GM12878 (cell line): ENCODE measurements at regions not wholly inside any gene's neighbourhood (a gene's known extent, or its start where the extent isn't known, plus 50 kb on each side); places are given as distances from the start of the nearest gene placed in this dataset.
A peak's percentile ranks its signal among the peaks of the same experiment; 100 is the strongest.

Source experiments
- ATAC-seq: fragments of 200-7000 bp; cut with Tn5 transposase; 3 replicates; pipeline ENCODE4 v1.9.1; 2020; ENCODE audit warnings: mild to moderate bottlenecking, moderate library complexity
- BruUV-seq: library from RNA; stranded (reverse); fragments of 400-500 nt; replicated peaks from 2 replicates; lab custom pipeline; 2021; lab: Mats Ljungman, UMichigan
- CTCF ChIA-PET: fragments of 300-600 bp; sonication (Branson Sonifier 250); formaldehyde crosslinking; extraction: SDS; loops from one replicate; lab custom pipeline; 2021; ENCODE audit warnings: inconsistent platforms; lab: Yijun Ruan, JAX
- POLR2A ChIA-PET: fragments of 350-600 bp; formaldehyde crosslinking; extraction: SDS; loops from one replicate; lab custom pipeline; 2021; ENCODE audit warnings: inconsistent platforms; lab: Charles Lee
- RAD21 ChIA-PET: fragments of 300-600 bp; sonication (Branson Sonifier 250); formaldehyde crosslinking; loops from one replicate; lab custom pipeline; 2023; ENCODE audit warnings: antibody characterized with exemption; ENCODE audit not compliant: unreplicated experiment; lab: Charles Lee
- SMC1A ChIA-PET: fragments of 300-600 bp; sonication (Branson Sonifier 250); formaldehyde crosslinking; loops from one replicate; lab custom pipeline; 2023; ENCODE audit not compliant: unreplicated experiment, uncharacterized antibody; lab: Charles Lee
- DNase-seq: peaks from one replicate; pipeline ENCODE4 v3.0.0-alpha.2; 2011; ENCODE audit warnings: low read depth, low spot score
- FAIRE-seq: peaks from 3 replicates; lab custom pipeline; 2011; peaks lifted over from hg19 to GRCh38; lab: Jason Lieb, UNC
- H2AFZ ChIP-seq: 2 replicates; pipeline ENCODE4 v1.6.0; 2011; ENCODE audit warnings: low read depth, low read length, control low read depth; ENCODE audit not compliant: control insufficient read depth
- H3K27ac ChIP-seq: 2 replicates; pipeline ENCODE4 v1.5.1; 2011; ENCODE audit warnings: control low read depth; ENCODE audit not compliant: control insufficient read depth, insufficient read depth
- H3K27me3 ChIP-seq, 2 experiments: replicated peaks in 1 of 2; 2 replicates each; pipeline versions ENCODE4 v1.6.0 to v1.6.1; 2011; ENCODE audit warnings: low read length in 1 of 2; ENCODE audit not compliant: control insufficient read depth in 2 of 2, insufficient read depth in 2 of 2
- H3K36me3 ChIP-seq, 2 experiments: 2 replicates each; pipeline ENCODE4 v1.5.1; 2011; ENCODE audit warnings: low read length in 1 of 2; ENCODE audit not compliant: control insufficient read depth in 2 of 2, insufficient read depth in 2 of 2
- H3K4me1 ChIP-seq: 2 replicates; pipeline ENCODE4 v1.6.1; 2011; ENCODE audit warnings: mild to moderate bottlenecking, low read length, moderate library complexity, mixed read lengths; ENCODE audit not compliant: control insufficient read depth, insufficient read depth
- H3K4me2 ChIP-seq: 2 replicates; pipeline ENCODE4 v1.6.0; 2011; ENCODE audit warnings: control low read depth; ENCODE audit not compliant: control insufficient read depth, insufficient read depth
- H3K4me3 ChIP-seq: fragments of 200-600 bp; sonication (generic); 2 replicates; pipeline ENCODE4 v1.5.1; 2016
- H3K79me2 ChIP-seq: 2 replicates; pipeline ENCODE4 v1.6.0; 2011; ENCODE audit warnings: low read length; ENCODE audit not compliant: control insufficient read depth, insufficient read depth
- H3K9ac ChIP-seq: 2 replicates; pipeline ENCODE4 v1.8.0; 2011; ENCODE audit warnings: low read length, control low read depth, mixed read lengths; ENCODE audit not compliant: control insufficient read depth, insufficient read depth
- H3K9me3 ChIP-seq: replicated peaks from 3 replicates; pipeline ENCODE4 v1.5.1; 2011; ENCODE audit warnings: mild to moderate bottlenecking, low read length; ENCODE audit not compliant: control insufficient read depth, insufficient read depth
- H4K20me1 ChIP-seq: 2 replicates; pipeline ENCODE4 v1.6.0; 2011; ENCODE audit not compliant: control insufficient read depth, insufficient read depth
- BHLHE40 ChIP-seq, 2 experiments: fragments of 450-650 bp in 1 of 2; IDR thresholded peaks; 2 replicates each; pipeline ENCODE4 v1.6.1; 2011 to 2017; ENCODE audit warnings: low read depth in 2 of 2, borderline replicate concordance in 1 of 2, improper control_type of control experiment in 1 of 2, low read length in 1 of 2, mild to moderate bottlenecking in 1 of 2
- CEBPB ChIP-seq, 2 experiments: fragments of 150-350 bp in 1 of 2; IDR thresholded peaks; 2 replicates each; pipeline ENCODE4 v1.6.1; 2012 to 2014; ENCODE audit warnings: low read depth in 2 of 2, low read length in 2 of 2, borderline replicate concordance in 1 of 2, inconsistent platforms in 1 of 2
- DPF2 ChIP-seq: fragments of 450-650 bp; IDR thresholded peaks from 2 replicates; pipeline ENCODE4 v1.6.1; 2017; ENCODE audit warnings: mild to moderate bottlenecking
- EED ChIP-seq: sonication (generic); IDR thresholded peaks from 2 replicates; pipeline ENCODE4 v1.6.1; 2016; ENCODE audit warnings: antibody characterized with exemption, low read depth
- HDAC6 ChIP-seq: fragments of 200-600 bp; sonication (generic); IDR thresholded peaks from one replicate; pipeline ENCODE4 v1.8.0; 2017; ENCODE audit warnings: antibody characterized with exemption; ENCODE audit not compliant: unreplicated experiment
- IKZF2 ChIP-seq, 2 experiments: fragments of 450-650 bp; IDR thresholded peaks; 2 replicates each; pipeline ENCODE4 v1.6.1; 2017; ENCODE audit warnings: mild to moderate bottlenecking in 2 of 2, moderate library complexity in 2 of 2
- IRF4 ChIP-seq: IDR thresholded peaks from 2 replicates; pipeline ENCODE4 v1.6.1; 2011; ENCODE audit warnings: low read depth, low read length
- LARP7 ChIP-seq: fragments of 450-650 bp; IDR thresholded peaks from 2 replicates; pipeline ENCODE4 v1.6.1; 2017; ENCODE audit warnings: mild to moderate bottlenecking
- MYC ChIP-seq: IDR thresholded peaks from 2 replicates; pipeline ENCODE4 v1.6.1; 2011; ENCODE audit warnings: mild to moderate bottlenecking, low read length, moderate library complexity, inconsistent platforms; ENCODE audit not compliant: insufficient read depth, insufficient replicate concordance, insufficient read length, severe bottlenecking
- NBN ChIP-seq: fragments of 450-650 bp; IDR thresholded peaks from 2 replicates; pipeline ENCODE4 v1.6.1; 2016
- PKNOX1 ChIP-seq: fragments of 450-650 bp; IDR thresholded peaks from 2 replicates; pipeline ENCODE4 v1.6.1; 2016; ENCODE audit warnings: mild to moderate bottlenecking
- POLR2A ChIP-seq: IDR thresholded peaks from 2 replicates; pipeline ENCODE4 v1.6.1; 2011; ENCODE audit warnings: low read depth, mild to moderate bottlenecking, low read length
- RBBP5 ChIP-seq: fragments of 200-600 bp; sonication (generic); conservative IDR thresholded peaks from 2 replicates; pipeline ENCODE4 v1.6.1; 2016
- RELB ChIP-seq: fragments of 450-650 bp; IDR thresholded peaks from 2 replicates; pipeline ENCODE4 v1.6.1; 2017; ENCODE audit warnings: low read depth, mild to moderate bottlenecking, moderate library complexity
- RUNX3 ChIP-seq: IDR thresholded peaks from 2 replicates; pipeline ENCODE4 v1.6.1; 2012; ENCODE audit warnings: low read length, inconsistent platforms
- SMARCA5 ChIP-seq: fragments of 450-650 bp; IDR thresholded peaks from 2 replicates; pipeline ENCODE4 v1.6.1; 2017; ENCODE audit warnings: mild to moderate bottlenecking
- SMC3 ChIP-seq: IDR thresholded peaks from 2 replicates; pipeline ENCODE4 v1.6.1; 2011; ENCODE audit warnings: low read length, improper control_type of control experiment, borderline replicate concordance
- TBL1XR1 ChIP-seq: IDR thresholded peaks from 2 replicates; pipeline ENCODE4 v1.6.1; 2012; ENCODE audit warnings: low read depth, low read length, improper control_type of control experiment
- USF1 ChIP-seq: IDR thresholded peaks from 2 replicates; pipeline ENCODE4 v1.6.1; 2011; ENCODE audit warnings: borderline replicate concordance, low read depth, mild to moderate bottlenecking, moderate library complexity, mixed read lengths, low read length; ENCODE audit not compliant: insufficient read depth; ENCODE audit errors: extremely low read length
- WRNIP1 ChIP-seq: IDR thresholded peaks from 2 replicates; pipeline ENCODE4 v1.6.1; 2011; ENCODE audit warnings: low read depth, low read length, improper control_type of control experiment, borderline replicate concordance
- ZNF217 ChIP-seq: fragments of 450-650 bp; IDR thresholded peaks from 2 replicates; pipeline ENCODE4 v1.6.1; 2017; ENCODE audit warnings: antibody characterized with exemption, mild to moderate bottlenecking
- WGBS: methylation state at CpG from one replicate; pipeline ENCODE4 v1.1.6; 2016; ENCODE audit warnings: low lambda C conversion rate; ENCODE audit not compliant: insufficient replicate concordance, insufficient coverage; ENCODE audit errors: missing lambda C conversion rate; 5-methylcytosine and 5-hydroxymethylcytosine counted together
- in situ Hi-C: fragments of 300-500 bp; cut with MboI; formaldehyde crosslinking; loops from 9 replicates; pipeline ENCODE4 v1.14.3; 2018; ENCODE audit warnings: mixed read lengths
- intact Hi-C: fragments of 100-400 bp; cut with micrococcal nuclease; formaldehyde crosslinking; loops from one replicate; pipeline ENCODE4 v1.14.2; 2022; ENCODE audit not compliant: unreplicated experiment

- Histone ChIP-seq H4K20me1 (no peaks in the 10 kb centered on the region), H3K79me2 (no peaks in the 10 kb centered on the region), H3K4me2 (peak overlapping the region; percentile 79), H3K4me3 (peak overlapping the region; percentile 41; the same call in 1 of the 2 replicates), H3K27me3 (no peaks in the 10 kb centered on the region), H3K27ac (peak overlapping the region; percentile 62), H3K36me3 (no peaks in the 10 kb centered on the region), H3K4me1 (peaks cover 12% of the 10 kb centered on the region), H3K9ac (peak overlapping the region; percentile 10; the same call in 1 of the 2 replicates), H2AFZ (peak overlapping the region; percentile 76), H3K9me3 (no peaks in the 10 kb centered on the region)
- CTCF ChIA-PET: interaction anchor here (0.6 to 18.7 kb wide), 33 partner anchors 9 to 281 kb away, joined by 3 to 959 read pairs (median 6); partner anchors contain the start of gene ID3
- intact Hi-C loops (loop anchor here (1.0 kb wide), 1 partner anchor 58 kb away; no protein-coding TSS in a partner anchor), in situ Hi-C loops (loop anchor here (5.0 kb wide), 2 partner anchors 88 to 138 kb away; no protein-coding TSS in a partner anchor)
- peak; percentile 80 for ATAC-seq
- RAD21 ChIA-PET: interaction anchor here (0.5 to 10.1 kb wide), 26 partner anchors 15 to 154 kb away, joined by 3 to 561 read pairs (median 4); partner anchors contain the start of gene ID3
- POLR2A ChIA-PET: interaction anchor here (0.5 to 5.2 kb wide), 12 partner anchors 15 to 134 kb away, joined by 3 to 50 read pairs (median 5); partner anchors contain the start of gene ID3
- SMC1A ChIA-PET: interaction anchor here (0.7 to 15.0 kb wide), 25 partner anchors 11 to 139 kb away, joined by 3 to 584 read pairs (median 4); partner anchors contain the start of genes E2F2 and ID3
- WGBS: 20% methylated on average over 16 of the region's 17 CpGs
- peak; percentile 66 for DNase-seq
- FAIRE-seq: peak; percentile 88
- BruUV-seq: no TSS peak
- TF ChIP-seq DPF2: peak; percentile 16; the same call in 1 of the 2 replicates
- TF ChIP-seq EED: peak; percentile 54; the same call in 1 of the 2 replicates
- TF ChIP-seq TBL1XR1: no peak
- no peak for TF ChIP-seq PKNOX1
- 0 out of 2 replicates have a peak, but pooled peaks have one; percentile 25 for TF ChIP-seq RELB
- TF ChIP-seq ZNF217: no peak
- no peak for TF ChIP-seq USF1
- no peak for TF ChIP-seq POLR2A
- TF ChIP-seq NBN: 0 out of 2 replicates have a peak, but pooled peaks have one; percentile 50
- no peak for TF ChIP-seq CEBPB (IDR thresholded peaks at IDR 0.05; ENCODE audit: borderline replicate concordance in 1 of 2, low read depth in 2 of 2, low read length in 2 of 2)
- peak; percentile 67; the same call in 1 of the 2 replicates for TF ChIP-seq SMARCA5
- TF ChIP-seq IRF4: 0 out of 2 replicates have a peak, but pooled peaks have one; percentile 43
- TF ChIP-seq WRNIP1: no peak
- TF ChIP-seq SMC3: peak; percentile 64; the same call in 1 of the 2 replicates
- no peak for TF ChIP-seq RBBP5
- no peak for TF ChIP-seq MYC
- no peak for TF ChIP-seq HDAC6
- TF ChIP-seq RUNX3: 0 out of 2 replicates have a peak, but pooled peaks have one; percentile 31
- TF ChIP-seq LARP7: no peak
- peak; percentile 35 to 55; a peak in 2 of 4 replicates for TF ChIP-seq IKZF2 (IDR thresholded peaks at IDR 0.05)
- TF ChIP-seq BHLHE40 (IDR thresholded peaks at IDR 0.05; ENCODE audit: borderline replicate concordance in 1 of 2, low read depth in 2 of 2, low read length in 1 of 2): peak in 1 of 2 experiments; percentile 52; a peak in 2 of 4 replicates
These were observed 56.6 kb upstream of the RPL11 start for GRCh38 chr1:23634840-23635651.
